Fibroblast of skin of abdomen (primary cell): ENCODE measurements at regions not wholly inside any gene's neighbourhood (a gene's known extent, or its start where the extent isn't known, plus 50 kb on each side); places are given as distances from the start of the nearest gene placed in this dataset.

ENCODE experiments used
- DNase-seq: peaks from one replicate; pipeline ENCODE4 v3.0.0-alpha.2; 2013

DNA sequence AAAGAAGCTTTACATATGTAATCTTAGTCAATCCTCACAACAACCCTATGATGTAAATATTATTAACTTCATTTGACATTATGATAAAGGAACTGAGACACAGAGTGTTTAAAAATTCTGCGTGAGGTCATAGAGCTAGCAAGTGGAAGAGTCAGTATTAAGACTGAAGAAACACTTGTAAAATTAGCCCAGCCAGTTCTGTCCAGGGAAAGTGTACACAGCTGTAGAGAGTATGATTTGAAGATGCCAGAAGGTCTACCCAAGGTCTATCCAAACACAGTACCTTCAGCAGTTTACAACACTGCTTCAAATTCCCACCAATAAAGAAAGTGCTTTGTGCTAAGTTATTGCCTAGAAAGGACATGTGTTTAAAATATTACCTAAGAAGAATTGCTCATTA is 51.7 kb upstream of the ITPRID2 start:
- no peak for DNase-seq

DNA sequence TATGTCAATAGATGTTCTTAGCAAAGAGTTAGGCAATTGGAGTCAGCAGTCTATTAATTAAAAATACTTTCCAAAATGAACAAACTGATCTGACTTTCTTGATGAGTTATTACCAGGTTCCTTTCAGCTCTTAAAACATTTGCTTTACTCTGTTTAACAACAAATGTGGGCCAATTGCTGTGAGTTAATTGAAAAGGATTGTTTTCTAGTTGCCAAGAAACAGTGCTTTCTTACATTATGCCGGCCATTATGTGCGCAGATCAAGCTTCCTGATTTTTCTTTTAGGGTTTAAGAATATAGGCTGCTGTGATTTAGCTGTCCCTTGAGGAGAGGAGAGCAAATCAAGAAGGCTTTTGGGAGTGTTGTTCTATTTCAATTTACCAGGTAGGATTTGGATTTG is 50.5 kb upstream of the ITPRID2 start:
- DNase-seq = no peak
